ENCODE measurements at regions not wholly inside any gene's neighbourhood (a gene's known extent, or its start where the extent isn't known, plus 50 kb on each side); places are given as distances from the start of the nearest gene placed in this dataset.
"Not testable (repeated sequence)": the region's sequence is repeated elsewhere in the genome, so short reads cannot be mapped to it uniquely, and the experiment has no call there.

DNA sequence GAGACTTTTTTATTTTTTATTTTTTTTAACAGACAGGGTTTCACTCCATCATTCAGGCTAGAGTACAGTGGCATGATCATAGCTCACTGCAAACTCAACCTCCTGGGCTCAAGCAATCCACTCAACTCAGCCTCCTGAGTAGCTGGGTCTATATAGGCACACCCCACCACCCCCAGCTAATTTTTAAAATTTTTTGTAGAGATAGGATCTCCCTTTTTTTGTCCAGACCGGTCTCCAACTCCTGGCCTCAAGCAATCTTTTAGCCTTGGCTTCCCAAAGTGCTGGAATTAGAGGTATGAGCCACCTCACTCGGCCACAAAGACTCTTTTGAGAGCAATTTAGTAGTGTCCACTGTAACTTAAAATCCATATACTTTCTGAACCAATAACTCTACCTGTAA, 103.3 kb upstream of the DST start:
- DNase-seq (ENCODE audit: low read depth) = no peak

DNA sequence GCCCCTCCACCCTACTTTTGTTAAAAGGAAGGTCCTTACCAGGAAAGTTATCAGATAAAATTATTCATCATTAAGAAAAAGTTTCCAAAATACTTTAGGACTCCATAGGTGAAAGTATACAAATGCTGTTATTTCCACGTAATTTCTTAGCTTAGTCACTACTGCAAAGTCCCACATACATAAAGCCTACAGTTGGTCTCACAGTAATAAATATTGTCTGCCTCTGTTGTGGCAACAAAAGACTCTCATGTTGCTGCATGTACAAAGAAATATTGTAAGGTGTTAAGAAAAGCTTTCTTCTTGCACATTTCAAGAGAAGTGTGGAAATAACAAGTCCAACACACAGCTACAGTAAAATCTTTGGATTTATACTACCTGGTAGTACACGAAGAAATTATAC, 102.4 kb upstream of the DST start:
- DNase-seq (ENCODE audit: low read depth) = no peak

DNA sequence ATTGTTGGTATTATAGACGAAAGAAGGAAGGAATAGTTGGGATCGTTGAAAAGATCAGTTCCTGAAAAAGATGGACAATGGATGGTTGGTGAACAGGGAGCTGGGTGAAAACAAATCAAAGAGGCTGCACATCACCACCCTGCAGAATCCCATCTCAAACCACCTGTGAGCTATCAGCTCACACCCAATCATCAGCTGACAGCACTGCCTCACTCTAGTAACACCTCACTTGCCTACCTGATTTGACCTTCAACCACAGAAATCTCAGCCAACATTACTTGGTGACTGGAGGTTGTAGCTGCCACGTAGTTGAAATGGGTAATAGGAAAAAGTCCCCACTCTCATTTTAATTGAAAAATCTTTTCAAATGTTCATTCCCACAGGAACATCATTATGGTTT, 101.8 kb upstream of the DST start:
- no peak for DNase-seq (ENCODE audit: low read depth)

DNA sequence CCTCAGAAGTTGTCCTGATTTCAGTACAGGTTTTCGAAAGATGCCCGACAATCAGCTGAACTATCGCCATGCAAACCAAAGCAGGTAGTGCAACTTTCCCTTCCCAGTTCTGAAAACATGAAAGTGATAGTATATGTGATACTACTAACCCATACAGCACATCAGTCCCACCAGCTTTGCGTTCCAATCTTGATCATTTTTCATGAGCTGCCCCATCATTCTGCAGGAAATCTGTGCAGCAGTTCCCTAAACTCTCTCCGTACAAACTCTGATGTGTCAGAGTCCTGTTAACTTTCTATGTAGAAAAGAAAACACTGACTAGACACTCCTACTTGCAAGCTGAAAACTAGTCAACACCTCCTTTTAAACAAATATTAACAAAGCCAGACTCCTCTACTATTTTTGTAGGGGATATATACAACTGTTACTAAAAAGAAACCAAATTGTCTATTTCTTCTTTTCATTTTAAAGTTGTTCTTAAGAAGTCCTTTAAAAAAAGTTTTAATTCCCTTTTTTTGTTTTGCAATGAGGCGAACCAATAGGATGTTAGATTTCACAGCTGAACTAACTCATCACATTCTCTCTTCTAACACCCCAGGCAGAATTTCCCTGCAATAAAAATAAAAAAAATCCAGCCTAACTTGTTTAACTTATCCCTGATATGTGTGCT, 99.6 kb upstream of the DST start:
- no peak for DNase-seq (ENCODE audit: low read depth)

DNA sequence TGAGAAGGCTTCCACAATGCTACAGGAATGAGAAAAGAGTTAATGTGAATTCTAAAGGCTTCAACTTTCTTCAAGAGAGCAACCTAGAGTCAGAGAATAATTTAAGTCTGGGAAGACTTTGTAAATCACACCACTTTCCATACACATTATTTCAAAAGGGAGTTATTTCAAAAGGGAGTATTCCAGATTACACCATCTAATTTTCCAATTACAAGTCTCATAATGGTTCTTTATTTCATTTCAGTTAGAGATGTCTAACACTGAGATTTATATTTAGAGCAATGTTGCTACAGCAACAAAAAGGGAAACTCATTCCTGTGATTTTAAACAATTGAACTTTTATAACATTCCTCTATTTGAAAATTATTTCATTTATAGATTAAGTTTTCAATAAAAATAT, 98.8 kb upstream of the DST start:
- DNase-seq (ENCODE audit: low read depth) = no peak

DNA sequence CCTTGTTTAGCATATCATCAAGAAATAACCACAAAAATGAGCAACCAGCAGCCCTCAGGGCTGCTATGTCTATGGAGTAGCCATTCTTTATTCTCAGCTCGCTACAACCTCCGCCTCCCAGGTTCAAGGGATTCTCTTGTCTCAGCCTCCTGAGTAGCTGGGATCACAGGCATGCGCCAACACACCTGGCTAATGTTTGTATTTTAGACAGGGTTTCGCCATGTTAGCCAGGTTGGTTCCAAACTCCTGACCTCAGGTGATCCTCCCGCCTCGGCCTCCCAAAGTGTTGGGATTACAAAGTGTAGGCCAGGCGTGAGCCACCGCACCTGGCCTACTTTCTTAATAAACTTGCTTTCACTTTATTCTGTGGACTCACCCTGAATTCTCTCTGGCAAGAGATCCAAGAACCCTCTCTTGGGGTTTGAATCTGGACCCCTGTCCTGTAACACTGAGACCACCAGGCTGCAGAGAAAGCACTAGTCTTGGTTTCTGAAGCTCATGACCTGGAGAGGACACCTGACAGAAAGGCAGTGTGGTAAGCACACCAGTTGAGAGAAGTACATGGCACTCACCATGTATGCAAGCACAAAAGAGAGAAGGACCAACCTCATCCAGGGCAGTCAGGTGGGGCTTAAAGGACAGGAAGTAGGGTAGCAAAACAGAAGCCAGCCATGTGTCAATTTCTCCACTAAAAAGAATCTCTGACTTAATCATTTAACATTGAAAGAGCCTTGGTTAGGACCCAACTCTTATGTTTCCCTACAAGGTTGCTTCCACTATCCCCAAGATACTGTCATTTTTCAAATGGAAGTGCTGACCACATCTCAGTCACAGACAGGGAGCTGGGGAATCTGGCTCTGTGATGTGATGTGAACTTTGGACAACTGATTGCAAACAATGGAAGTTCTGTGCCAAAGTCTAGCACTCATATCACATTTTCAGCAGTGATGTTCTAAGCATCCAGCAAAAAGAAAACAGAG, 97.4 kb upstream of the DST start:
- no peak for DNase-seq (ENCODE audit: low read depth)

DNA sequence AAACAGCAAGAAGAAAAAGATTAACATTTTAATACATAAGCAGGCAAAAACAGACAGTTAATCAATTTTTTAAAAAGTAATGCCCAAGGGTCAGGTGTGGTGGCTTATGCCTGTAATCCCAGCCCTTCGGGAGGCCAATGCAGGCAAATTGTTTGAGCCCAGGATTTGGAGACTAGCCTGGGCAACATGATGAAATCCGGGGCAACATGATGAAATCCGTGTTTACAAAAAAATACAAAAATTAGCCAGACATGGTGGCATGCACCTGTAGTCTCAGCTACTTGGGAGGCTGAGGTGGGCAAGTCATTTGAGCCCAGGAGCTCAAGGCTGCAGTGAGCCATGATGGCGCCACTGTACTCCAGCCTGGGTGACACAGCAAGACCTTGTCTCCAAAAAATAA, 94.1 kb upstream of the DST start:
- no peak for DNase-seq (ENCODE audit: low read depth)

DNA sequence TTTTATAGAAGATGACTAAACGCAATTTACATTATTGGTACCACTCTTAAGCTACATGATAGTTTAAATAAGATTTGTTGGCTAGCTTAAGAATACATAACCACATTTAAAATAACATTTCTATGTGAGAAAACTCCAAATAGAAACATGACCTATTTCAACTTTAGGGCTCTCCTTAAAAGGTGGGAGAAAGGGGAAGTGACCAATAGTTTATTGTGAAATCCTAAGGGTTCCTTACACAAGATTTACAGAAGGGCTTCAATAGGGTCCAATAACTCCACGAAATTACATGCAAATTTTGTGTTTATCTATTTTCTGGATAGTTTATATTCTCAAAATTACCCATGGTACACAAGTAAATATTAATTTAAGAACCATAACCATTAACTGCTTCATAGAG, 91.6 kb upstream of the DST start:
- no peak for DNase-seq (ENCODE audit: low read depth)

DNA sequence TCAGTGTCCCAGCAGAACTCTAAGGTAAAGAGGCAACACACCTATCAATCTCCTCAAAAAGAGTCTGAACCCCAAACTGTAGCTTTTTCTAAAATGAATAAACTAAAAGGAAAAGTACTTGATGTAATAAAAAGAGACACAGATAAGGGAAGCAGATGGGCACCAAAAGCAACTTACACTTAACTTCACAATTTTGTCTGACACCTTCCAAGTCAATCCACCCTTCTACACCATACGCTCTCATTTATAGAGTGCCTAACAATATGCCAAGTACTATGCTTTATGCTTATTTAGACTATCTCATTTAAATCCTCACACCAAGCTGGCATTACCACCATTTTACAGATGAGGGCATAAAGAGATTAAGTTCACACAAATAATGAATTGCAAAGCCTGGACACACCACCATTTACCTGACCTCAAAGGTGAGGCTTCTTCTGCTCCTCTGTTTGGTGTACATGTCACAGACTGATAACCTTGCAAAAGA, 90.6 kb upstream of the DST start:
- DNase-seq (ENCODE audit: low read depth) = no peak

DNA sequence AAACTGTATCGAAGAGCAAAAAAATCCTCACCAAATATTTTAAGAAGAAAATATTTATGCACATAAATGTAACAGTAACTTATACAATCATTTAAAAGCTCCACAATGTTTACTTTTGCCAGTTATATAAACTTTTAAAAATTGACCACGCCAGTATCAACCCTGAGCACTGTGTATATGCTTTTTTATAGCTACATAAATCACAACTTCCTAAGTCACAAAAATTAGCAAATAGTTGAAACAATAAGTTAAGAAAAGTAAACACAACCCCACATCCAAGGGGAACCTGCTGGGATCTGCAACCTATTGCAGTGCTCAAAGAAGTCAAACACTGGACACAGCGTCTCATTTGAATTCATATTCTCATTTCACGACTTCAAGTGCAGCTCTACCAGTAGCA, 89.8 kb upstream of the DST start:
- DNase-seq (ENCODE audit: low read depth) = no peak

DNA sequence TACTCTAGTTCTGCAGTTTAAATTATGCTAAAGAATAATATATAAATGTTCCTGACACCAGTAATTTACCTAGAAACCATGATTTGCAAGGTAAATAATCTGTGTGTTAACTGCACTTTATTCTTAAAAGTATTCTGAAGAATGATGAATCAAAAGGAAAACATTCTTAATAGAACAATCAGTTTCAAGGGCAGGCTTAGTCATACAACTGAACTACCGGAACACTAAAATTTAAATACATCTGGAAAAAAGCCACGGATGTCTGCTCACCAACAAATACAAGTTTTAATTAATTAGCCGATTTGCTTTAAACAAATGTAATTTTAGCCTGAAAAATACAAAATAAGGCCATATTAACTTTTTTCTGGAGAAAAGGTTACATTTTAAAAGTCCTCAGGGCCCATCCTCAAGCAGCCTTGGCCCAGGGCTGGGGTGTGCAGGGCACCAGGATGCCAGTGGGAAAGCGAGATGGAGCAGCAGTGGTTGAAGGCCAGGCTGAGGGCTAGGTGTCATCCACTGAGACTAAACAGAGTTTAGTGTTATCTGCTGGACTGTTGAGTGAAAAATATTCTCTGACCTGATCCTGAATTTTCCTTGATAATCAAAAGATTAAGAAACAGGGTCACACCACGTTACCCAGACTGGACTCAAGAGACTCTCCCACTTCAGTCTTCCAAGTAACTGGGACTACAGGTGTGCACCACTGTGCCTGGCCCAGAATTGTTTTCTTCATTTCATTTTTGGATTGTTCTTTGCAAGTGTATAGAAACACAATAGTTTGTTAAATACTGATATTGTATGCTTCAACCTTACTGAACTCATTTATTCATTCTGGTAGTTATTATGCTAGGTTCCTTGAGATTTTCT, 88.2 kb upstream of the DST start:
- no peak for DNase-seq (ENCODE audit: low read depth)

DNA sequence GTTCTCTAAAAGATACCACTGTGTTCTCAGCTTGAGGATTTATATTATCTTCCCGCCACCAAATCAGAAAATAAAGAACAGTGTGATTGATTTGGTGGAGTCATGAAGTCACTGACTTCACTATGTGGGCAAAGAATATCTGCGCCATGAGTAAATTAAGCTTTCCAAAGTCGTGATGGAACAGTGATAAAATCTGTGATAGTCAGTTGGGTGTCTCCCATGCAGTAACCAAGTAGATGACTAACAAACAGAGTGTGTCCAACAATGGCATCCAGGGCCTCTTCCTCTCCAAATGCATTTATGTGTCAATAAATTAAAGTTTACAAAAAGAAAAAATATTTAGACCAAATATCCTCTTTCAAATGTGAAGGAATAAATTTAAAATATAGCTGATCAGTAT, 87.0 kb upstream of the DST start:
- no peak for DNase-seq (ENCODE audit: low read depth)

DNA sequence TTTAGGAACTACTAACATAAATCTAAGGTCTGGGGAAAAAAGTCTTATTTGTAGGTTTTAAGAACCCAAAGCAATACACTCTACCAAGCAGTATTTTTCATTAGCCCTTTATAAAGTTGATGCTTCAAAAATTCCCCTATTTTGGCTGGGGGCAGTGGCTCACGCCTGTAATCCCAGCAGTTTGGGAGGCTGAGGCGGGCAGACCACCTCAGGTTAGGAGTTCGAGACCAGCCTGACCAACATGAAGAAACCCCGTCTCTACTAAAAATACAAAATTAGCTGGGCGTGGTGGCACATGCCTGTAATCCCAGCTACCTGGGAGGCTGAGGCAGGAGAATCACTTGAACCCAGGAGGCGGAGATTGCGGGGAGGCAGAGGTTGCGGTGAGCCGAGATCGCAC, 86.5 kb upstream of the DST start:
- DNase-seq (ENCODE audit: low read depth) = not testable (repeated sequence)

DNA sequence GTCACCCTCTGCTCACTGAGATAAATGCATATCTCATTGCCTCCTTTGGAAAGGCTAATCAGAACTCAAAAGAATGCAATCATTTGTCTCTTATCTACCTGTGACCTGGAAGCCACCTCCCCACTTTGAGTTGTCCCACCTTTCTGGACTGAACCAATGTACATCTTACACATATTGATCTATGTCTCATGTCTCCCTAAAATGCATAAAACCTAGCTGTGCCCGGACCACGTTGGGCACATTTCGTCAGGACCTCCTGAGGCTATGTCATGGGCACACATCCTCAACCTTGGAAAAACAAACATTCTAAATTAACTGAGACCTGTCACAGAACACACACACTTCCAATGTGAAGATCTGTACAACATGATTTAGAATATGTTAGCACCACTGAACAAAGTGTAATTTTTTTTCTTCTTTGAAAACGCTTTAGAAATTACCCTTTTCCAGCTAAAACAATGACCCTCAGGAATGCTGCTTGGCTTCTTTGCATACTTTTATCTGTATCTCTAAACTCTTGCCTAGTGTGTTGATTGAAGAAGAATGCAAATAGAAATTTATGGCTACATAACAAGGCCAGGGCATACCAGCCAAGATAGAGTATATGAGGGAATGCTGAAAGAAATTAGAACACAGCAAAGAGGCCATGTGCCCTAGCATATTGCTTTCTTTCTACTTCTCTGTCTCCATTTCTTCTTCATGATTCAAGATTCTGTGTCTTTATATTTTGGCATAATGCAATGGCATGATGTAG, 84.6 kb upstream of the DST start:
- DNase-seq (ENCODE audit: low read depth) = no peak

DNA sequence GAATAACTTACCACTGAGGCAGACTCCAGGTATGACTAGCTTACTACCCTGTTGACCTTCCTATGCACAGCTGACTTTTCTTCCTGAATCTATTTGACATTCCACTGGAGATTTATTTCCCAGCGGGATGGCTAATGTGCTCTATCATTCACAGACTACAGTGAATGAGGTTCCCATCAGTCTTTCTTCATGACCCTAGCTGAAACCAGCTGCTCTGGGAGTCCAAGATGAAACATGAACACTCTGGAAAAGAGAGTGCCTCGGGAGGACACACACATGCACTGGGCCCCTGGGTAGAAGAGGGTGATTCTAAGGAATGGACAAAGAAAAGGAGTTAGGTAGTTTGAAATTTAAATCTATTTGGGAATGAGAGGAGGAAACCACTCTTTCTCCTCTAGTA, 82.6 kb upstream of the DST start:
- DNase-seq (ENCODE audit: low read depth) = no peak

DNA sequence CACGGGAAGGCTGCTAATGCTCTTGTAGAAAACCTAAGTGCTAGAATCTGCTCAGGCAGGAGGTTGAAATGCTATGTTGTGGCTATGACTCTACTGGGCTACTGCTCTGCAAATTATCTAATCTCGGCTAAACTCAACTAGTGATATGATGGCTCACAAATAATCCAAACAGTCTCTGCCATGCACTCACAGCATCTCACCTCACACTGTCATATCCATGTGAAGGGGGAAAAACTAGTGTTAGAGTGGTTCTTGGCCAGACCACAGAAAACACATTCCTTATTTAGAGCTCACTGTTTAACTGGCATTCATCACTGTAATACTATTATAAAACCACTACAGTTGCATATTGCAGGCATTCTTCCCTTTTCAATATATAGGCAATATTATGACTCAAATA, 81.8 kb upstream of the DST start:
- no peak for DNase-seq (ENCODE audit: low read depth)

DNA sequence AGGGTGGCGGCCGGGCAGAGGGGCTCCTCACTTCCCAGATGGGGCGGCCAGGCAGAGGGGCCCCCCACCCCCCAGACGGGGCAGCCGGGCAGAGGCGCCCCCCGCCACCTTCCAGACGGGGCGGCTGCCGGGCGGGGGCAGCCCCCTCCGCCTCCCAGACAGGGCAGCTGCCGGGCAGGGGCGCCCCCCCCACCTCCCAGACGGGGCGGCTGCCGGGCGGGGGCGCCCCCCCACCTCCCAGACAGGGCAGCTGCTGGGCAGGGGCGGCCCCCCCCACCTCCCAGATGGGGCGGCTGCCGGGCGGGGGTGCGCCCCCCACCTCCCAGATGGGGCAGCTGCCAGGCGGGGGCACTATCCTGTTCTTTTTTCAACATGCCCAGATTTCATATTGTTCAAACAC, 78.2 kb upstream of the DST start:
- DNase-seq (ENCODE audit: low read depth) = no peak

DNA sequence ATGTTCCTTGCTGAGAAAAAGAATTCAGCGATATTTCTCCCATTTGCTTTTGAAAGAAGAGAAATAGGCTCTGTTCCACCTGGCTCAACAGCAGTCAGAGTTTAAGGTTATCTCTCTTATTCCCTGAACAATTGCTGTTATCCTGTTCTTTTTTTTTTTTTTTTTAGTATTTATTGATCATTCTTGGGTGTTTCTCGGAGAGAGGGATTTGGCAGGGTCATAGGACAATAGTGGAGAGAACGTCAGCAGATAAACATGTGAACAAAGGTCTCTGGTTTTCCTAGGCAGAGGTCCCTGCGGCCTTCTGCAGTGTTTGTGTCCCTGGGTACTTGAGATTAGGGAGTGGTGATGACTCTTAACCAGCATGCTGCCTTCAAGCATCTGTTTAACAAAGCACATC, 77.5 kb upstream of the DST start:
- DNase-seq (ENCODE audit: low read depth) = not testable (repeated sequence)

DNA sequence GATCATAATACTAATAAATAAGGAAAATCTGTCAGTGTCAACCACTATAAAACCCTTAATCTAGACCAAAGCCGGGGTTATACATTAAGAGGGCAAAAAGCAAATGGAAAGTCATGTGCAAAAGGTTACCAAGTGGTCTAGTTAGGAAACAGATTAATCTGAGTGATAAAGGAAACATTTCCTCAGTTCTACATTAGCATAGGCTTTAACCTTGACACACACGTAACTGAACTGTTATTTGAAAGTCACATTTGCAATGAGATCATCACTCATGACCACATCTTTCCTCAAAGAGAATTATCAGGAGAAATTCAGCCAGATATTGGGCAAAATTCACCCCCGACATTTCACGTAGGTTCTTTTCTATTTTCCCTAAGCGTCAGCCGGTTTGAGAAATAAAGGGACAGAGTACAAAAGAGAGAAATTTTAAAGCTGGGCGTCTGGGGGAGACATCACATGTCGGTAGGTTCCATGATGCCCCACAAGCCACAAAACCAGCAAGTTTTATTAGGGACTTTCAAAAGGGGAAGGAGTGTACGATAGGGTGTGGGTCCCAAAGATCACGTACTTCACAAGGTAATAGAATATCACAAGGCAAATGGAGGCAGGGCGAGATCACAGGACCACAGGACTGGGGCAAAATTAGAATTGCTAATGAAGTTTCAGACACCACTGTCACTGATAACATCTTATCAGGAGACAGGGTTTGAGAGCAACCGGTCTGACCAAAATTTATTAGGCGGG, 76.8 kb upstream of the DST start:
- not testable (repeated sequence) for DNase-seq (ENCODE audit: low read depth)

DNA sequence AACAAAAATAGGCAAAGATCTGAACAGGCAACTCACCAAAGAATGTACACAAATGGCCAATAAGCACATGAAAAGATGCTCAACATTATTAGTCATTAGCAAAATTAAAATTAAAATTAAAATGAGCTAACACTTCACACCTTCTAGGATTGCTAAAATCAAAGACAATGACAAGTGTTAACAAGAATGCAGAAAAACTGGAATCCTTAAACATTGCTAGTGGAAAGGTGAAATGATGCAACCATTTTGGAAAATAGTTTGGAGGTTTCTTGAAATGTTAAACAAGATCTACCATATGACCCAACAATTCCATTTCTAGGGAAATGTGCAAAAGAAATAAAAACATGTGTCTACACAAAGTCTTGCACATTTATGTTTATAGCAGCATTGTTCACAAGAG, 75.5 kb upstream of the DST start:
- no peak for DNase-seq (ENCODE audit: low read depth)

DNA sequence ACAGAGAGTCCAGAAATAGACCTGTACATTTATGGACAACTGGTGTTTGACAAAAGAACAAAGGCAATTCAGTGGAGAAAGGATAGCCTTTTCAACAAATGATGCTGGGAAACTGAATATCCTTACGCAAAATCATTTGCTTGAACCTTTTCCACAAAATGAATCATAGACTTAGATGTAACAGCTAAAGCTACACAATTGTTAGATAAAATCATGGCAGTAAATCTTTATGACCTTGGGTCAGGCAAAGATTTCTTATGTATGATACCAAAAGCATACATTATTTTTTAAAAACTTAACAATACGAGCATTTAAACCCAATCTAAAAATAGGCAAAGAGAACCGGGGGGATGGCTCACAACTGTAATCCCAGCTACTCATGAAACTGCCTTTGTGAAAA, 73.5 kb upstream of the DST start:
- no peak for DNase-seq (ENCODE audit: low read depth)

Measured in stimulated activated CD8-positive, alpha-beta memory T cell treated with anti-CD3 and anti-CD28 coated beads, Interleukin-4, amount 100 ng/mL, for 24 hours (primary cell).